Upper lobe of right lung (tissue), 1 donor: ENCODE measurements at regions not wholly inside any gene's neighbourhood (a gene's known extent, or its start where the extent isn't known, plus 50 kb on each side); places are given as distances from the start of the nearest gene placed in this dataset.

Experiments
- ATAC-seq: fragments of 200-7000 bp; cut with Tn5 transposase; one replicate; pipeline ENCODE4 v1.9.1; 2020; ENCODE audit warnings: mild to moderate bottlenecking, moderate library complexity
- DNase-seq: peaks from one replicate; pipeline ENCODE4 v3.0.0-alpha.2; 2020
- H3K27ac ChIP-seq: fragments of 200-600 bp; one replicate; pipeline ENCODE4 v1.8.0; 2022
- H3K27me3 ChIP-seq: fragments of 200-600 bp; one replicate; pipeline ENCODE4 v1.8.0; 2022; ENCODE audit warnings: mild to moderate bottlenecking
- H3K36me3 ChIP-seq: fragments of 200-600 bp; one replicate; pipeline ENCODE4 v1.8.0; 2022
- H3K4me1 ChIP-seq: fragments of 200-600 bp; one replicate; pipeline ENCODE4 v1.8.0; 2022
- H3K4me3 ChIP-seq: fragments of 200-600 bp; one replicate; pipeline ENCODE4 v1.8.0; 2022; ENCODE audit warnings: mild to moderate bottlenecking
- H3K9me3 ChIP-seq: fragments of 200-600 bp; one replicate; pipeline ENCODE4 v1.8.0; 2022
- CTCF ChIP-seq: fragments of 200-600 bp; IDR thresholded peaks from one replicate; pipeline ENCODE4 v1.8.0; 2022; ENCODE audit warnings: antibody characterized with exemption
- intact Hi-C: fragments of 100-400 bp; cut with DNase I; formaldehyde crosslinking; loops from one replicate; pipeline ENCODE4 v1.11.0; 2022
- donor health status: DM: no; HTN: yes; CAD: no; lungs with severe emphysema.

- H3K27me3 ChIP-seq: no peaks in the 10 kb centered on the region
- no peaks in the 10 kb centered on the region for H3K36me3 ChIP-seq
- no peak overlapping the region for H3K27ac ChIP-seq
- no peak for DNase-seq
- TF ChIP-seq CTCF: no peak
- intact Hi-C loops: no loop called here
- no peak overlapping the region for H3K4me3 ChIP-seq
- no peak for ATAC-seq
- H3K9me3 ChIP-seq: no peaks in the 10 kb centered on the region
- no peaks in the 10 kb centered on the region for H3K4me1 ChIP-seq
These were observed 60.6 kb upstream of the TMLHE start for GRCh38 chrX:155673338-155673737.

DNA sequence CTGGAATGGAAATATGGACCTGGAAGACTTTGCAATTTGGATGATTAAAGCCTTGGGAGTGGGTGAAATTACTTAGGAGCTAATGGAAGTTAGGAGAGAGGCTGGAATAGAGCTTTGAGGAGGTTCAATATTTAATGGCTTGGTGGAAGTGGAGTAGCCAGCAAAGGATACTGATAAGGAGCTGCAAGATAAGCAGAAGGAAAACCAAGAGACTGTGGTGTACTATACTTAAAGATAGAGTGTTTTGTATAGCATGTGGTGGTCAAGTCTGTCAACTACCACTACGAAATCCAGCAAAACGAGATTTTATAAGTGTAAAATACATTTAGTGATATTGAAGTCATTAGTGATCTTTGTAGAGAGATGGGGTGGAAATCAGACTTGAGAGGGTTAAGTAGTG, 54.0 kb upstream of the TMLHE start:
- no peak overlapping the region for H3K27ac ChIP-seq
- no peaks in the 10 kb centered on the region for H3K36me3 ChIP-seq
- H3K4me3 ChIP-seq: no peak overlapping the region
- ATAC-seq (no peak), DNase-seq (no peak)
- TF ChIP-seq CTCF: no peak
- no peaks in the 10 kb centered on the region for H3K27me3 ChIP-seq
- no peaks in the 10 kb centered on the region for H3K4me1 ChIP-seq
- H3K9me3 ChIP-seq: no peaks in the 10 kb centered on the region
- intact Hi-C loops: no loop called here
